HepG2 (cell line): ENCODE measurements at regions not wholly inside any gene's neighbourhood (a gene's known extent, or its start where the extent isn't known, plus 50 kb on each side); places are given as distances from the start of the nearest gene placed in this dataset.

Experiments used
- ATAC-seq: fragments of 200-7000 bp; cut with Tn5 transposase; 3 replicates; pipeline ENCODE4 v1.9.1; 2020; ENCODE audit warnings: mild to moderate bottlenecking, moderate library complexity
- BruUV-seq: library from RNA; stranded (reverse); fragments of 400-500 nt; replicated peaks from 2 replicates; lab custom pipeline; 2021; lab: Mats Ljungman, UMichigan
- CTCF ChIA-PET: fragments of 300-600 bp; formaldehyde crosslinking; extraction: SDS; loops from one replicate; lab custom pipeline; 2021; ENCODE audit warnings: low total read pairs, inconsistent platforms, low intra/inter-chr PET ratio; lab: Yijun Ruan, JAX
- POLR2A ChIA-PET: fragments of 350-600 bp; sonication (Branson Sonifier 250); formaldehyde crosslinking; loops from one replicate; lab custom pipeline; 2020; ENCODE audit warnings: antibody characterized with exemption, inconsistent platforms; lab: Yijun Ruan, JAX
- DNase-seq: peaks from one replicate; pipeline ENCODE4 v3.0.0-alpha.2; 2015; ENCODE audit warnings: low spot score
- FAIRE-seq: peaks from 3 replicates; lab custom pipeline; 2011; peaks lifted over from hg19 to GRCh38; lab: Jason Lieb, UNC
- H2AFZ ChIP-seq: one replicate; pipeline ENCODE4 v1.6.1; 2011; ENCODE audit warnings: low read length, inconsistent platforms
- H3K27ac ChIP-seq: fragments of 300-600 bp; 3 replicates; pipeline ENCODE4 v1.8.0; 2011; ENCODE audit warnings: mixed run types, mild to moderate bottlenecking, mixed read lengths, low read length, inconsistent platforms; ENCODE audit not compliant: insufficient read depth; ENCODE audit errors: extremely low read length
- H3K27me3 ChIP-seq, 2 experiments: fragments of 200-600 bp in 1 of 2; 2 replicates in 1 of 2; 3 replicates in 1 of 2; pipeline versions ENCODE4 v1.6.0 to v1.8.0; 2011; ENCODE audit warnings: low read length in 2 of 2, mild to moderate bottlenecking in 2 of 2, moderate library complexity in 2 of 2, inconsistent platforms in 1 of 2; ENCODE audit not compliant: insufficient read depth in 2 of 2, control insufficient read depth in 1 of 2
- H3K36me3 ChIP-seq, 2 experiments: fragments of 200-600 bp in 1 of 2; replicated peaks in 1 of 2; 2 replicates in 1 of 2; 3 replicates in 1 of 2; pipeline versions ENCODE4 v1.5.1 to v1.8.0; 2011; ENCODE audit warnings: low read length in 2 of 2, inconsistent platforms in 1 of 2; ENCODE audit not compliant: insufficient read depth in 2 of 2, control insufficient read depth in 1 of 2
- H3K4me1 ChIP-seq: 2 replicates; pipeline ENCODE4 v1.5.1; 2012; ENCODE audit warnings: low read length, inconsistent platforms; ENCODE audit not compliant: insufficient read depth
- H3K4me2 ChIP-seq: 2 replicates; pipeline ENCODE4 v1.6.0; 2011; ENCODE audit warnings: low read depth, low read length, inconsistent platforms
- H3K4me3 ChIP-seq, 3 experiments: fragments of 200-600 bp in 1 of 3; sonication (generic), shearing (Covaris generic) in 1 of 3; replicated peaks in 1 of 3; 2 replicates each; pipeline ENCODE4 v1.5.1; 2011 to 2016; ENCODE audit warnings: low read length in 3 of 3, inconsistent platforms in 2 of 3, low read depth in 2 of 3, mild to moderate bottlenecking in 2 of 3, control low read depth in 1 of 3, mixed read lengths in 1 of 3; ENCODE audit not compliant: insufficient read depth in 1 of 3
- H3K79me2 ChIP-seq: one replicate; pipeline ENCODE4 v1.6.1; 2011; ENCODE audit warnings: low read length, inconsistent platforms; ENCODE audit not compliant: insufficient read depth
- H3K9ac ChIP-seq: 2 replicates; pipeline ENCODE4 v1.6.0; 2011; ENCODE audit warnings: mild to moderate bottlenecking, low read depth, low read length, inconsistent platforms; ENCODE audit not compliant: insufficient read depth
- H3K9me3 ChIP-seq: 2 replicates; pipeline ENCODE4 v1.5.1; 2012; ENCODE audit warnings: mild to moderate bottlenecking, low read length
- H4K20me1 ChIP-seq: 2 replicates; pipeline ENCODE4 v1.6.0; 2011; ENCODE audit warnings: inconsistent platforms, mild to moderate bottlenecking, low read length, moderate library complexity; ENCODE audit not compliant: insufficient read depth
- AGO2 ChIP-seq: fragments of 200-400 bp; formaldehyde crosslinking; optimal IDR thresholded peaks from 2 replicates; pipeline ENCODE3; 2017; ENCODE audit warnings: mild to moderate bottlenecking, low read depth, low read length, moderate library complexity
- ARHGAP35 ChIP-seq: sonication (generic); formaldehyde crosslinking; IDR thresholded peaks from 2 replicates; pipeline ENCODE4 v1.9.0; 2022; ENCODE audit warnings: mild to moderate bottlenecking, inconsistent platforms, moderate library complexity, missing genetic modification reagents, borderline replicate concordance
- BRCA1 ChIP-seq: sonication (generic); formaldehyde crosslinking; IDR thresholded peaks from 2 replicates; pipeline ENCODE4 v1.4.0; 2020; ENCODE audit warnings: missing genetic modification reagents
- EEA1 ChIP-seq: sonication (generic); formaldehyde crosslinking; IDR thresholded peaks from 2 replicates; pipeline ENCODE4 v1.5.1; 2020; ENCODE audit warnings: mild to moderate bottlenecking, missing genetic modification reagents, borderline replicate concordance
- EZH2 ChIP-seq: conservative IDR thresholded peaks from 2 replicates; pipeline ENCODE4 v1.6.1; 2012; ENCODE audit warnings: mild to moderate bottlenecking, low read depth, low read length, moderate library complexity
- GTF3A ChIP-seq: sonication (generic); formaldehyde crosslinking; conservative IDR thresholded peaks from 2 replicates; pipeline ENCODE4 v1.4.0; 2020; ENCODE audit warnings: mild to moderate bottlenecking, missing genetic modification reagents
- HCFC1 ChIP-seq: fragments of 150-350 bp; IDR thresholded peaks from 2 replicates; pipeline ENCODE4 v1.6.1; 2014; ENCODE audit warnings: low read depth, low read length
- JARID2 ChIP-seq: sonication (generic); formaldehyde crosslinking; IDR thresholded peaks from 2 replicates; pipeline ENCODE4 v1.8.1; 2023; ENCODE audit warnings: missing genetic modification reagents, inconsistent platforms; ENCODE audit not compliant: insufficient replicate concordance
- MAZ ChIP-seq, 2 experiments: sonication (generic) in 1 of 2; formaldehyde crosslinking in 1 of 2; IDR thresholded peaks; 2 replicates each; pipeline versions ENCODE4 v1.5.0 to v1.6.1; 2012 to 2020; ENCODE audit warnings: low read depth in 2 of 2, mild to moderate bottlenecking in 2 of 2, borderline replicate concordance in 1 of 2, improper control_type of control experiment in 1 of 2, low read length in 1 of 2, missing genetic modification reagents in 1 of 2, moderate library complexity in 1 of 2
- PLRG1 ChIP-seq: fragments of 450-650 bp; conservative IDR thresholded peaks from 2 replicates; pipeline ENCODE4 v1.6.1; 2016
- ZNF142 ChIP-seq: sonication (generic); formaldehyde crosslinking; IDR thresholded peaks from 2 replicates; pipeline ENCODE4 v1.4.0; 2020; ENCODE audit warnings: missing genetic modification reagents
- ZNF552 ChIP-seq: sonication (generic); formaldehyde crosslinking; IDR thresholded peaks from 2 replicates; pipeline ENCODE4 v1.9.0; 2022; ENCODE audit warnings: missing genetic modification reagents, mild to moderate bottlenecking, borderline replicate concordance
- WGBS: methylation state at CpG from one replicate; pipeline ENCODE4 v1.1.6; 2017; ENCODE audit warnings: low lambda C conversion rate; 5-methylcytosine and 5-hydroxymethylcytosine counted together
- in situ Hi-C: cut with HindIII; loops from 2 replicates; pipeline ENCODE4 v1.10.0; 2017; ENCODE audit warnings: low pct_unique_long_range_greater_than_20kb; ENCODE audit not compliant: extremely low pct_ligation_motif_present
- intact Hi-C: fragments of 100-400 bp; cut with micrococcal nuclease; formaldehyde crosslinking; loops from one replicate; pipeline ENCODE4 v1.10.0; 2022; ENCODE audit not compliant: unreplicated experiment

- TF ChIP-seq ARHGAP35 (CRISPR knock-in tag) (no peak), BRCA1 (CRISPR knock-in tag) (no peak), ZNF552 (CRISPR knock-in tag) (no peak)
- TF ChIP-seq, all 625 proteins: peak for 0
Measured at GRCh38 chr14:88952901-88953300, 128.4 kb downstream of the TTC8 start (continued).

- CTCF ChIA-PET = no interaction called here
Measured at GRCh38 chr14:88955455-88955854, 131.0 kb downstream of the TTC8 start.

GRCh38 chr14:88960496-88960895 lies 136.0 kb downstream of the TTC8 start:
- BruUV-seq = no TSS peak
- ATAC-seq = no peak
- Histone ChIP-seq H4K20me1 (no peaks in the 10 kb centered on the region), H3K9me3 (no peaks in the 10 kb centered on the region), H3K27me3 (peaks cover 0 to 10% of the 10 kb centered on the region in 2 experiments; a peak in 2 of 5 replicates), H3K4me2 (no peak overlapping the region), H3K9ac (no peak overlapping the region), H3K4me3 (no peak overlapping the region), H2AFZ (no peak overlapping the region), H3K4me1 (no peaks in the 10 kb centered on the region), H3K27ac (no peak overlapping the region), H3K79me2 (no peaks in the 10 kb centered on the region), H3K36me3 (no peaks in the 10 kb centered on the region)
- 0% methylated on average over 5 of the region's 5 CpGs for WGBS
- ChIA-PET CTCF (no interaction called here), POLR2A (no interaction called here)
- FAIRE-seq = no peak
- in situ Hi-C loops (no loop called here), intact Hi-C loops (no loop called here)
- no peak for DNase-seq
- TF ChIP-seq EZH2 = no peak
- no peak for TF ChIP-seq GTF3A
- TF ChIP-seq ZNF142 = no peak
- TF ChIP-seq JARID2 (CRISPR knock-in tag) = no peak
- no peak for TF ChIP-seq MAZ (IDR thresholded peaks at IDR 0.05; ENCODE audit: borderline replicate concordance, low read depth, low read length)
- TF ChIP-seq MAZ (CRISPR knock-in tag; IDR thresholded peaks at IDR 0.05; ENCODE audit: low read depth) = no peak
- TF ChIP-seq EEA1 (CRISPR knock-in tag) = no peak
- TF ChIP-seq AGO2 = no peak
- no peak for TF ChIP-seq PLRG1

More at GRCh38 chr14:88955455-88955854, 131.0 kb downstream of the TTC8 start:
- no peaks in the 10 kb centered on the region for H3K27me3 ChIP-seq
- no peaks in the 10 kb centered on the region for H3K36me3 ChIP-seq
- TF ChIP-seq HCFC1 = no peak
- TF ChIP-seq, all 625 proteins: peak for 0
- Histone ChIP-seq H3K9me3 (no peaks in the 10 kb centered on the region), H3K27ac (no peak overlapping the region), H3K4me1 (no peaks in the 10 kb centered on the region), H3K79me2 (no peaks in the 10 kb centered on the region), H3K4me3 (no peak overlapping the region), H4K20me1 (no peaks in the 10 kb centered on the region), H3K4me2 (no peak overlapping the region), H2AFZ (no peak overlapping the region), H3K9ac (no peak overlapping the region)
- FAIRE-seq (no peak), DNase-seq (no peak), ATAC-seq (no peak)
- POLR2A ChIA-PET = no interaction called here
- intact Hi-C loops = no loop called here
- in situ Hi-C loops = no loop called here
- WGBS = 2% methylated on average over 2 of the region's 2 CpGs
- BruUV-seq = no TSS peak
